Hematopoietic multipotent progenitor cell treated with erythropoietin and hydrocortisone succinate and interleukin-3 and kit ligand, for 4 days (in vitro differentiated cells): ENCODE measurements at regions not wholly inside any gene's neighbourhood (a gene's known extent, or its start where the extent isn't known, plus 50 kb on each side); places are given as distances from the start of the nearest gene placed in this dataset.
"Not testable (repeated sequence)": the region's sequence is repeated elsewhere in the genome, so short reads cannot be mapped to it uniquely, and the experiment has no call there.

ENCODE experiments used
- DNase-seq: peaks from one replicate; pipeline ENCODE4 v3.0.0-alpha.2; 2015

DNA sequence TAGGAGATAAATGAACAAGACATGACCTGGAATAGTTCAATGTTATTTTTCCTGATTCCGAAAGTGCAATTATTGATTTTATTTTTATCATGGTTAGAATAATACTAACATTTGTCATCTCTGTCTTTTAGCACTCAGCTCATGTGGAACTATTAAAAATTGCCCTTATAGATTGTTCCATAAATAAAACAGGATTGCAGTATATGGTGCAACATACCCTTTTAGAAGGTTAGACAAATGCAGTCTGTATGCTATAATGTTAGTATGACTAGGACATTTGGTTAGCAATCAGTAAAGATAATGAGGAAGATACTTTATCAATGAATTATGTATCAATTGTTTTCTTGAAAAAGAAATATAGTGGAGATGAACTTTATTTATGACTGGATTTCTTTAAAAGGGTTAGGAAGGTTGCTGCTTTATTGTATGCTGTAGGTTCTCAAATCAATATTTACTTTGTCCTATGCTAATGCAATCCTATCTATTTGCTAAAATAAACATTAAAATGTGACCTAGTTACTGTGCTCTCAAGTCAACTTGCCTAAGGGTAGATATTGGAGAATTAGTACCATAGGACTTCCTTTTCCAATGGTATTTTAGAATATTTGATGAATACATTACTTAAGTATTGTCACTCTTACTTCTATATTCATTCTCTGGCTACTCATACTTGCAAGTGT lies 348.9 kb upstream of the ISL1 start:
- no peak for DNase-seq

DNA sequence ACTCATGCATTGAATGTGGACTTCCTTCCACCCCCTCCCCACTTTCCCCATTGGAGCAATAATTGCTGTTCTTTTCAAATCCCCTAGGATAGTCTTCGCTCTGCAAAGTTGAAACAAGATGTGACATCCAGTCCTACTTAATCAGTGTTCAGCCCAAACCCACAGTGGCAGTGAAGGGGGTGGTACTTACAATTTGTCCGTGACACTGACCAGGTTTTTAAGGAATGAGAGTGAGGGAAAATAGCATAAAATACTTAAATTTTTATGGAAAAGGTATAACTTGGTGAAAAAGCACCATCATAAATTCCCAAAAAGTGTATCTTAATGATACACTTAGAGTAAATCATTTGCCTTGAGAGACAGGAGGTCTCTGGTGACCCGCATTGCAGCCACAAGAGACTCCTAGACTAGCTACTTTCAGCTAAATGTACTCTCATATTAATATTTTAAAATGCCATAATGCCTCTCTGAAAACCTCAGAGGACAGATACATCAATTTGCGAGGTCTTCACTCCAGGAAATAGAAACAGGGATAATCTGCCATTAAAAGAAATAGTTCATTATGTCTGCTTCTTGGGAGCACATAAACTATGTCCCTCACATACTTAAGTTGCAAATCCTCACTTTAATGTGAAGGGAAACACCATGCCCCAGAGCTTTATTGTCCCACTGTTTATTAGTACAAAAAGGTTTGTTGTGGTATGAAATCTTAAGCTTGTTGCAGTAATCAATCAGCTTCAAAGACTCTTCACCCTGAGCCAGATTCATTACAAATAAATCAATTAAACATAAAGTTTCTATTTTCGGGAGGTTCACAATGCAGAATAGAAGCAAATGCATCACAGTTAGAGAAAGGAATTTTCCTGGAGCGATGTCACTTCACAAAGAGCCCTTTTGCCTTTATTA lies 343.6 kb upstream of the ISL1 start:
- DNase-seq, result no peak

DNA sequence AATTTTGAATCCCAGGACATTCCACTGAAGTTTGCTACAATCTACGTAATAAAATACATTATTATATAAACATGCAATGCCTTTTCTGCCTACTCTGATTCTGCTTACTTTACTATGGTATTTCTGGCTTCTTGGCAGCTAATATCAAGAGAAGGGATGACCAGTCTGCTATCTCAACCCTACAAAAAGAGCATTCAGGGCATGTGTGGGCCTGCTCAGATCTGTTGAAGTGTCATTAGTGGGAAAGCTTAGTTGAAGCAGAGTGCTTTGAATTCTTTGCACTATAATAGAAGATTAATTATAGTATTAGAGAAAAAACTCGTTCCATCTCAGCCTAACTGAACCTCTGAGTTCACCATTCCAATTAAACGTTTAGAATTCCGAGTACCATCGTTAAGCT lies 339.5 kb upstream of the ISL1 start:
- DNase-seq, result no peak

DNA sequence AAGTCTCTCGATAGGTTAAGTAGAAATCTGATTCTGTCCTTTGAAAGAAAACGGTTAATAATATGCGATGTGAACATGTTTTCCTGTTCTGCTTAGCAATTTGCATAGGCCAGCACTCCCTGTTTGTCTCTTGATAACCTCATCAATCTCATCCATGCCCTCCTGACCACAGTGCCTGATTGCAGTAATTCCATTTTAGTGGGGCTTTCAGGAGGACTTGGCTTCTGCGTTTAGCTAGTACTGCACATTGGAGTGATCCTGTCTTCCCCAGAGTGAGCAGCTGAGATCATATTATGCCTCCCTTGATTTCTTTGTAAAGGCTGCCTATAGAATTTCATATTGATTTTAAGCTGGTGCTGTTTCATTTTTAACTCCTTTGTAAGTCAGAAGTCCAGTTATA lies 335.9 kb upstream of the ISL1 start:
- DNase-seq, result no peak

DNA sequence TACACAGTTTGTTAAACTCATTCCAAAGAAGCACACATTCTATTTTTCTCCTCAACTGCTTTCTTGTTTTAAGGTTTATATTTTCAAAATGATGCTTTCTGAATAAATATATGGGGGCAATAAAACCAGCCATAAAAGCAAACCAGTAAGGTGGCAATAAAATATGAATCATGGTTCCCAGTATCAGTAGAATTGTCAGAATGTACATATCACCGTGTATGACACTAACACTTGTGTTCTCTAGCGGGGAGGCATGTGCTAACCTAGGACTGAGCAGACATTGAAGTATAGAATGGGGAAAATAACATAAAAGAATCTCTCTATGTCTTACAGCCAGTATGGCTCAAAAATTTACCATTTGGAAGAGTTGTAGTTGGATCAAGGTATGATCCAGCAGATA lies 329.9 kb upstream of the ISL1 start:
- DNase-seq, result no peak

DNA sequence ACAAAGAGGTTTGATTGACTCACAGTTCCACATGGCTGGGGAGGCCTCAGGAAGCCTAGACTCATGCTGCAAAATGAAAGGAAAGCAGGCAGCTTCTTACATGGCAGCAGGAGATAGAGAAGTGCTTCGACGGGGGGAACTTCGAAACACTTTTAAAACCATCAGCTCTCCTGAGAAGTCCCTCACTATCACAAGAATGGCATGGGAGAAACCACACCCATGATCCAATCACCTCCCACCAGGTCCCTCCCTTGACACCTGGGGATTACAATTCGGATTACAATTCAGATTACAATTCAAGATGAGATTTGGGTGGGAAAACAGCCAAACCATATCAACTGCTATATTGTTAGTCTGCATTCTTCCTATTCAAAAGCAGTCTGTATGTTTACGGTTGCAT lies 322.3 kb upstream of the ISL1 start:
- no peak for DNase-seq

DNA sequence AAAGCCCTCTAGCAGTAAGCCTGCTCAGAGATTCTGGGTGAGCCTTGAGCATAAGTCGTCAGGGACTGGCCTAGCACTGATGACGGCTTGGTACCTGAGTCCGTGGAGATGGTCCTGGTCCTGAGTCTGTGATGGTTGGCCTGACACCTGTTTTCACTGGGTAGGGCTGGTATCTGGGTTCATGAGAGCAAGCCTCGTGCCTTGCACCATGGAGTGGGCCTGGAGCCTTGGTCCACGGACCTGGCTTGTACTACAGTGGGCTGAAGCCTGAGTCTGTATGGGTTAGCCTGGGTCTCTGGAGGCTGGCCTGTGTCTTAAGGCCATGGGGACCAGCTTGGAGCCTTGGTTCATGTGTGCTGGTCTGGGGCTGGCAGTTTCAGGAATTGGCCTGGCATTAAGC lies 310.3 kb upstream of the ISL1 start:
- no peak for DNase-seq

DNA sequence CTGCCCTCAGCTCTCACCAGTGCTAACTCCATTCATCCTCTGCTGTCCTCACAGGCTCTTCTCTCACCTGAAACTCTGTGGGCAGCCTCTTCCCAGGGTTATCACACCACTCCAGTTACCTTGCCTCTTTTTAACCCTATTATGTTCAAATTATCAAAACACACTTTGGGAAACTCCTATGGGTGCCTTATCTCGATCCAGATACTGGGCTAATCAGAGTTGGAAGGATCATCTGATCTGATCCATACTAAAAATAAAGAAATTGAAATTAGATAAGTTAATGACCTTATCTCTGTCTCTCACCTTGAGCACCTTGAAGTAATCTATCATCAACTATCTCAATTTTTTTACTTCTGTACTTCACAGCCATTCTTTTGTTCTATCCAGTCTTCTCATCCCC lies 300.5 kb upstream of the ISL1 start:
- DNase-seq, result no peak

DNA sequence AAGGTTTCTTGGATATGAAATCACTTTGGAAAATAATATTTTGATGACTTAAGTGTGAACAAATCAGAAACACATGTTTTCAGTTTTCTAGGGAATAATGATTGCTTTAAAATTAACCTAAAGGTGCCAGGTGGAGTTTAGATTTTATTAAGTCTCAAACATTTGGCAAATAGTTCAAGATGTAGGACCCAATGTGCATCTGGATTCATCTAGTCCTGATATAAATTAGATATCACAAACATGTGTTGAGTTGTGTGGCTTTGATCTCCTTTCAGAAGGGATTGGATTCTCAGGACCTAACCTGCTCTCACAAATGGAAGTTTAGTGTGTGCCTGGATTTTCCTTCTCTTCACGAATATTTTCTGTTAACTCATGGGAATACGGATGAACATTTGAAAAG lies 291.4 kb upstream of the ISL1 start:
- no peak for DNase-seq

DNA sequence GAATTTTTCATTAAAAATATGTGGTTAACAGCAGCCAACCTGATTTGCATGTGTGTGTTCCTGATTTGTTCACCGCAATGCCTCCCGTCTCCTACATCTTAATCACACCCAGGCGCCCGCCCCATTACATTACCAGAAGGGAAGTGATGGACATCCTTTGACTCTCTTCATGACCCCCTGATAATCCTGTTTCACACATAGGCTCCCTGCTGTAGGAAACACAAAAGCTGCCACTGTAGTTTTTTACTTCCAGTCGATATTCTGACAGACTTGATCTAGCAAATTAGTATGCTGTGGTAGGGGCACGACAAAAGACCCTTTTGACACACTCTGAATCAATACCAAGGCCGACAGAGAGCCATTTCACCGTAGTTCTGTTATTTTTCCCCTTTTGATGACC lies 287.8 kb upstream of the ISL1 start:
- no peak for DNase-seq

DNA sequence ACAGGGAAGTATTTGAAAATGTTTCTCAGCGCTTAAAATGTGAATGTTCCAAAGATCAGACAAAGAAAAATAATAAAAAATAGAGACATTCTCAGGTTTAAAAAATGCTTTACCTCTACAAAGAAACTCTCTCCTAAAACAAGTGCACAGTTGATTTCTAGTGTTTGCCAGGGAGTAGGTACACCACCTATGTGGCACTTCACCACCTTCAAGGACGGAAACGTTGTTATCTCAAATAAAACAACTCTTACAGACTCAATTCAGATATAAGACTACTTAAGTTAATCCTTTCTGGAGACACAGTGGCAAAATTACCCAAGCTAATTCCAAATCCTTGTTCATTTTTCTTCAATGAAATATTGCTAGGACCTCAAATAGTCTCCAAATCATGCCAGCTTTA lies 286.4 kb upstream of the ISL1 start:
- no peak for DNase-seq

DNA sequence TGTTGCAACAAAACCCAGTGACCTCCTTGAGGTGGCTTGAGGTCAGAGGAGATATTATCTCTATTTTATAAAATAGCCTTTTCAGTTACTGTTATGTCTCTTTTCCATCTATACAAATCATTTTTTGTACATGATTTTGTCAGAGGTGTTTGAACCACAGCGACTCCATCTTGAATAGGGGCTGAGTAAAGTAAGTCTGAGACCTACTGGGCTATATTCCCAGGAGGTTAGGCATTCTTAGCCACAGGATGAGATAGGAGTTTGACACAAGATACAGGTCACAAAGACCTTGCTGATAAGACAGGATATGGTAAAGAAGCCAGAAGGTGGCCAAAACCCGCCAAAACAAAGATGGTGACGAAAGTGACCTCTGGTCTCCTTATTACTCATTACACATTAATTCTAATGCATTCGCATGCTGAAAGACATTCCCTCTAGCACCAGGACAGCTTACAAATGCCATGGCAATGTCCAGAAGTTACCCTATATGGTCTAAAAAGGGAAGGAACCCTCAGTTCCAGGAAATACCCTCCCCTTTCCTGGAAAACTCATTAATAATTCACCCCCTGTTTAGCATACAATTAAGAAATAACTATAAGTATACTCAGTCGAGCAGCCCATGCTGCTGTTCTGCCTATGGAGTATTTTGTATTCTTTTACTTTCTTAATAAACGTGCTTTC lies 283.9 kb upstream of the ISL1 start:
- no peak for DNase-seq

DNA sequence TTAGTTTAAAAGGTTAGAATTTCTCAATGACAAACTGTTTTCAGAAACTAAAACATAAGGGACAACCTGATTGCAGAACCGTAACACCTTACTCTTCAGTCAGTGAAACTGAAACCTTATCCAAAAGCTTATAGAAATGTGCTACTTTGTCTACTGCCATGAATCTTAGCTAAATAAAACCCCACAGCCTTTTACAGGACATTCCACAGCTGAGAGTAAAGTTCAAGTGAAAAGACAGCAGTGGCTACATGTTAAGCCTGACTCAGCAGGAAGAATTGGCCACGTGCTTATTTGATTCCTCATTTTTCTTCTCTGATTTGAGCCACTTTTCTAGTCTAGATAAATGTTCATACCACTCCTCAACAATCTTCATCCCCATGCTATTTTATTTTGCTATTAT lies 278.7 kb upstream of the ISL1 start:
- no peak for DNase-seq

DNA sequence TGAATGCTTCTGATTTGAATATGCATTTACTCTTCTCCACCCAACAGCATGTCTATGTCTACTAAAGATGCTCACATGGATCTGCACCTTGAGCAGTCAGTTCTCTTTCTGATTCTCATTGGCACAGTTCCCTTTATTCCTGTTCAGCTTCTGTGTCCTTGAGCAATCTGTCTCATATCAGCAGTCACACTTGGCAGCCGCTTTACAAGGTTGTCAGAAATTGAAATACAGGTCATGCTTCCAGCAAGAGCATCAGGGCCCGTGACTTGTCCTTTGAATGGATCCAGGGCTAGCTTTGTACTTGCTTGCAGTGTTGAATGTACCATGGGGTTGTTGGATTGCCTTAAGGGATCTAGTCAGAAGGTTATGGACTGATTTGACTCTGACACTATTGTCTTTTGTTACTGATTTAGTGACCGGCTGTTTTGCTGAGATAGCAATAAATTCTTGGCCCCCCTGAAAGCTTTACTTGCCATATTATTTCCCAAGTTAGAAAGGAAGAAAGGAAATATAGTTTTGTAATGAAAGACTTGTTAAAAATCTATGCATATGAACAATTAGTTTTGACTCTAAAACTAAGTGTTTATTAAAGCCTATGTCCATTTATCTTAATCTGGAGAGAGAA lies 273.4 kb upstream of the ISL1 start:
- DNase-seq, result no peak

DNA sequence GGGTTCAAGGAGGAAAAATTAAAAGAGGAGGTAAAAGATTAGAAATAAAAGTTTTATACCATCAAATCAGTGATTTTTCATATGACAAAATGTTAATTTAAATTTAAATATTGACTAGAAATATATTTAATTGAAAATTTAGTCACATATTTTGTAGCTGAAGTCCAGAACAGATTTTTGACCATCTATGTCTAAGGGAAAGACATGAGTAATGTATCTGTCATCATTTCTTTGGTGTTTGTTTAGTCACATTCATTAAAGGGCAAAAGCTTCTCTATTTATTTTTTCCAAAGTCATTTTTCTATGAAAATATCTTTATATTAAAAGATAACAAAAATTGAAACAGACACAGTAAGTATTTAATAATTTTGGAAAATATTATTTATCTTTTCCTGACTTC lies 252.0 kb upstream of the ISL1 start:
- no peak for DNase-seq

DNA sequence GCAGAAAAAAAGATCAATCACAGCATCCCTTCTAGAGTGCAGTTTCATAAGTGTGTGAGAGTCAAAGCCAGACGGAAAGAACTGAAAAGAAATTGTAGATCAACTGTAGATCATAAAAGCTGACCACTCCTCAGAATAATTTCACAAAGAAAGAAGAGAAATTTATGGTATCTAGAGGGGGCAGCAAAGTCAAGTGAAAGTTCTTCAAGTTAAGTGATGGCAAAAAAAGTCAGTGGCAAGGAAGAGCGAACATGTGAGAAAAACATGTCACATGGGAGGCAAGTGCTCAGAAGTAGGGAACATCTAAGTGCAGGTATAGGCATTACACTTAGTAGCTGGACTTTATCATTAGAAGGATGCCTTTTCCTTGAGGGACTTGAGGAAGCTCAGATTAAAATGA lies 245.1 kb upstream of the ISL1 start:
- no peak for DNase-seq

DNA sequence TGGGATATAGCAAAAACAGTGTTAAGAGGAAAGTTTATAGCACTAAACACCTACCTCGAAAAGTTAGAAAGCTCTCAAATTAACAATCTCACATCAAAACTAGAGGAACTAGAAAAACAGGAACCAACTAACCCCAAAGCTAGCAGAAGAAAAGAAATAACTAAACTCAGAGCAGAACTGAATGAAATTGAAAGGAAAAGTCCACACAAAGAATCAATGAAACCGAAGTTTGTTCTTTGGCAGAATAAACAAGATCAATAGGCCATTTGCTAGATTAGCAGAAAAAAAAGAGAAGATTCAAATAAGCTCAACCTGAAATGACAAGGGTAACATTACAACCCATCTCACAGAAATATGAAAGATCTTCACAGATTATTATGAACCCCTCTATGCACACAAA lies 234.8 kb upstream of the ISL1 start:
- no peak for DNase-seq

DNA sequence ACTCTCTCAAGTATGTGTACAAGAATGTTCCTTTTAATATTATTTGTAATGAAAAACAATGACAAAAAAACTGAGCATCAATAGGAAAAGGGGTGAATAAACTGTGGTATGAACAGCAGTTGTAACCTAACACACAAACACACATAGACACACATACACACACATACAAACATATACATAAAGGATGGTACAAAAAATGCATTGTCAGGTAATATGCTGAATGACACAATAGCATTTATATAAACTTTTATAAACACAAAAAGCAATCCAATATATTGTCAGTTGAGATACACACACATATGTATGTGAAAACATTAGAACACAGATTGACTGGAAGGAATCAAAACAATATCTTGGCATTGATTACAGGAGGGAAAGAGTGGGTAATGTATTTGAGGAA lies 227.0 kb upstream of the ISL1 start:
- no peak for DNase-seq

DNA sequence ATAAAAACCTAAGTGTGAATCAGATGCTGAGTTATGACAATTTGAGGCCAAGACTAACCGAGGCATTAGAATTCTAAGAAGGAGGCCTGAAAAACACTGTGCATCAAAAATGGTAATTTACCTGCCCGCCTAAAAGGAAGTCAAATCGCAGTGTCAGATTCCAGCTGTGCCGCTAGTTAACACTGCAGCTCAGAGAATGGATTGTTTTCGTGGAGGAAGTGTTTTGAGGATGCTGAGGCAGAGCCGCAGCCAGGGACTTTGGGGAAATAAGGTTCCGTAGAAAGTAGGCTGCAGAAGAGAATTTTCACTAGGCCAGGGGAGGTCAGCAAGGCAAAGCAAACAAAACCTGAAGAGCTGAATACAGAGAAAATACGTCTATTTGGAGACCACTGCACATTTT lies 226.4 kb upstream of the ISL1 start:
- DNase-seq, result no peak

DNA sequence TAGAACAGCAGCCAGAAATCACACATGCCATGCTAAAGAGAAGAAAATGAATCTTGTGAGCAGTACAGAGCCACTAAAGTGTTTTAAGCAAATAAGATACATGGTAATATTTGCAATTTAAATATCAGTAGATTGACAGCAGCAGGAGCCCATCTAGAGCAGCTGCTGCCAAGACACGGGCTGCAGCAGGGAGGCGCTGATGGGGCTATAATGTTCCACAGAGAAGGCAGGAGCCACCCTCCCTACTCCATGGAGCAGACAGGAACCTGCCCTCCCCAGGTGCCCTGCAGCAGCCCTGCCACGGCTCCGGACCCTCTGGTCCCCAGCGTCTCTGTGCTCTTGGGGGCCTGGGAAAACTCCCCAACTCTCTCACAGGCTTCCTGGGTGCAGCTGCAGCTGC lies 224.1 kb upstream of the ISL1 start:
- no peak for DNase-seq

DNA sequence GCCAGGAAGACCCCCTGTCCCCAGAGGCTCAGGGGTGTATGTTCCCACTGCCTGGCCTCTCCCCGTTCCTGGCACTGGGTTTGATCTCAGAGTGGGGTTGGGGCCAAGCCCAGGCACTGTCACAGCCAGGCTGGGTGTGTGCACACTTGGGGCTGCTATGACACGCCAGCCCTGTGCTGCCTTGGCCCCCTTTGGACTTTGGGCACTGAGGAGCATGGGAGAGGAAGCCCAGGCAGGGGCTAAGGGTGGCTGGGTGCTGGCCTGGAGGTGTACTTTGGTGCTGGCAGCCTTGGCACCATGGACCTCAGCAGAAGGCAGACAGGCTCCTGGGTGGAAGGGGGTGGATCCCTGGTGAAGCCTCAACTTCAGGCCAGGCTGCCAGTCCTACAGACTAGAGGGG lies 223.6 kb upstream of the ISL1 start:
- no peak for DNase-seq

DNA sequence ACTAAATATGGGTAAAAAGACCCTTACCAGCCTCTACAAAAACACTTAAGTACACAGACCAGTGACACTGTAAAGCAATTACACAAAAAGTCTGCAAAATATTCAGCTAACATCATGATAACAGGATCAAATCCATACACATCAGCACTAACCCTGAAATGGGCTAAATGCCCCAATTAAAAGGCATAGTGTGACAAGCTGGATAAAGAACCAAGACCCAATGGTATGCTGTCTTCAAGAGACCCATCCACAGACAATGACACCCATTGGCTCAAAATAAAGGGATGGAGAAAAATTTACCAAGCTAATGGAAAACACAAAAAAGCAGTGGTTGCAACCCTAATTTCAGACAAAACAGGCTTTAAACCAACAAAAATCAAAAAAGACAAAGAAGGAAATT lies 221.0 kb upstream of the ISL1 start:
- no peak for DNase-seq

DNA sequence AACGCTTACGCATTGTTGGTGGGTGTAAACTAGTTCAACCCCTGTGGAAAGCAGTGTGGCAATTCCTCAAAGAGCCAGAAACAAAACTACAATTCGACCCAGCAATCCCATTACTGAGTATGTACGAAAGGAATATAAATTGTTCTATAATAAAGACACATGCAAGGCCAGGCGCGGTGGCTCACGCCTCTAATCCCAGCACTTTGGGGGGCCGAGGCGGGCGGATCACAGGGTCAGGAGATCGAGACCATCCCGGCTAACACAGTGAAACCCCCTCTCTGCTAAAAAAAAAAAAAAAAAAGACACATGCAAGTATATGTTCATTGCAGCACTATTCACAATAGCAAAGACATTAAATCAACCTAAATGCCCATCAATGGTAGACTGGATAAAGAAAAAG lies 217.6 kb upstream of the ISL1 start:
- not testable (repeated sequence) for DNase-seq
